ENCODE measurements at regions not wholly inside any gene's neighbourhood (a gene's known extent, or its start where the extent isn't known, plus 50 kb on each side); places are given as distances from the start of the nearest gene placed in this dataset.

DNA sequence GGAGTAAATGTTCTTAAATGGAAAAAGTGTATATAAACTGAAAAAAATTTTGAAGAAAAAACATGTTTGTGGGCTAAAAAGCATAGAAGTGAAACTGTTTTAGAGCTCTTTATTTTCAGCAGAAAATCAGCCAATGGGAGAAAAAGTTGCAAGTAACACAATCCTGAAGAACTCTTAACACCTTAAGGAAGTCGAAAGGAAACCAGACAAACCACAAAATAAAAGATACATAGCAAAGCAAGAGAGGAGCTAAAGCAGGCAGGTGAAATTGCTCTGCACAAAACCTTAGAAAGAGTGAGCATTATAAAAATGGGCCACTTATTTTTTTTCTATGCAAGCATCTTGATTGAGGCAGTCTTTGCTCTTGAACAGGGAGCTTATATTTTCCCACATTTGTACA, 300.5 kb downstream of the RAP2B start:
- DNase-seq (ENCODE audit: low spot score): no peak
- H3K4me1 ChIP-seq (ENCODE audit: insufficient read depth, low read length, poor library complexity, severe bottlenecking): peaks cover 6% of the 10 kb centered on the region
- H3K79me2 ChIP-seq (ENCODE audit: insufficient read depth, low read depth, low read length): no peaks in the 10 kb centered on the region
- POLR2A ChIA-PET: interaction anchor here (0.9 to 1.1 kb wide), 2 partner anchors 28 to 303 kb away, joined by 3 read pairs; no protein-coding TSS in a partner anchor
- no peak overlapping the region for H2AFZ ChIP-seq (ENCODE audit: low read length)
- no peak overlapping the region for H3K27ac ChIP-seq (ENCODE audit: low read depth, low read length, poor library complexity, severe bottlenecking)
- no TSS peak for BruUV-seq (replicated peaks)
- H4K20me1 ChIP-seq (ENCODE audit: insufficient read depth, low read length): no peaks in the 10 kb centered on the region
- H3K36me3 ChIP-seq (ENCODE audit: insufficient read depth, low read length): no peaks in the 10 kb centered on the region
- no peak overlapping the region for H3K4me3 ChIP-seq (ENCODE audit: low read depth, low read length, poor library complexity, severe bottlenecking)
- TF ChIP-seq, protein P1, sequence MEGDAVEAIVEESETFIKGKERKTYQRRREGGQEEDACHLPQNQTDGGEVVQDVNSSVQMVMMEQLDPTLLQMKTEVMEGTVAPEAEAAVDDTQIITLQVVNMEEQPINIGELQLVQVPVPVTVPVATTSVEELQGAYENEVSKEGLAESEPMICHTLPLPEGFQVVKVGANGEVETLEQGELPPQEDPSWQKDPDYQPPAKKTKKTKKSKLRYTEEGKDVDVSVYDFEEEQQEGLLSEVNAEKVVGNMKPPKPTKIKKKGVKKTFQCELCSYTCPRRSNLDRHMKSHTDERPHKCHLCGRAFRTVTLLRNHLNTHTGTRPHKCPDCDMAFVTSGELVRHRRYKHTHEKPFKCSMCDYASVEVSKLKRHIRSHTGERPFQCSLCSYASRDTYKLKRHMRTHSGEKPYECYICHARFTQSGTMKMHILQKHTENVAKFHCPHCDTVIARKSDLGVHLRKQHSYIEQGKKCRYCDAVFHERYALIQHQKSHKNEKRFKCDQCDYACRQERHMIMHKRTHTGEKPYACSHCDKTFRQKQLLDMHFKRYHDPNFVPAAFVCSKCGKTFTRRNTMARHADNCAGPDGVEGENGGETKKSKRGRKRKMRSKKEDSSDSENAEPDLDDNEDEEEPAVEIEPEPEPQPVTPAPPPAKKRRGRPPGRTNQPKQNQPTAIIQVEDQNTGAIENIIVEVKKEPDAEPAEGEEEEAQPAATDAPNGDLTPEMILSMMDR (conservative IDR thresholded peaks at IDR 0.05; ENCODE audit: low read length): no peak
- no peak for TF ChIP-seq EZH2phosphoT487 (IDR thresholded peaks at IDR 0.05; ENCODE audit: borderline replicate concordance, low read depth, low read length)
- intact Hi-C loops (cut with micrococcal nuclease; ENCODE audit: unreplicated experiment): no loop called here
- H3K9me2 ChIP-seq (ENCODE audit: insufficient read depth, low read length): no peaks in the 10 kb centered on the region
- H3K4me2 ChIP-seq (ENCODE audit: low read length): no peak overlapping the region
- CTCF ChIA-PET (ENCODE audit: unreplicated experiment): no interaction called here
- H3K9me3 ChIP-seq (ENCODE audit: low read length): no peaks in the 10 kb centered on the region

DNA sequence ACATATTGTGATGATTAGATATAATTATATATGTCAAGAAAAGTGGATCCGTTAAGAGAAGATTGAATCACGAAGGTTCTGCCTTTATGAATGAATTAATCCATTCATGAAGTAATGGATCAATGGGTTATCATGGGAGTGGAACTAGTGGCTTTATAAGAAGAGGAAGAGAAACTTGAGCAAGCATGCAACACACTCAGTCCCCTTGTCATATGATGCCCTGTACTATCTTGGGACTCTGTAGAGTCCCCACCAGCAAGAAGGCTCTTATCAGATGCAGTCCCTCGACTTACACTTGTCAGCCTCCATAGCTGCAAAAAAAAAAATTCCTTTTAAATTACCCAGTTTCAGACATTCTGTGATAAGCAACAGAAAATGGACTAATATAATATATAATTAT, 301.9 kb downstream of the RAP2B start:
- DNase-seq (ENCODE audit: low spot score): peak; percentile 33
- no peak overlapping the region for H2AFZ ChIP-seq (ENCODE audit: low read length)
- H3K4me1 ChIP-seq (ENCODE audit: insufficient read depth, low read length, poor library complexity, severe bottlenecking): peaks cover 6% of the 10 kb centered on the region
- TF ChIP-seq, protein P1 (conservative IDR thresholded peaks at IDR 0.05; ENCODE audit: low read length): no peak
- no peak for TF ChIP-seq EZH2phosphoT487 (IDR thresholded peaks at IDR 0.05; ENCODE audit: borderline replicate concordance, low read depth, low read length)
- H3K79me2 ChIP-seq (ENCODE audit: insufficient read depth, low read depth, low read length): no peaks in the 10 kb centered on the region
- H3K9me2 ChIP-seq (ENCODE audit: insufficient read depth, low read length): no peaks in the 10 kb centered on the region
- ChIA-PET CTCF (ENCODE audit: unreplicated experiment) (no interaction called here), POLR2A (interaction anchor here (0.7 kb wide), 1 partner anchor 622 kb away, joined by 3 read pairs; no protein-coding TSS in a partner anchor)
- no peaks in the 10 kb centered on the region for H3K9me3 ChIP-seq (ENCODE audit: low read length)
- intact Hi-C loops (cut with micrococcal nuclease; ENCODE audit: unreplicated experiment): no loop called here
- H3K36me3 ChIP-seq (ENCODE audit: insufficient read depth, low read length): no peaks in the 10 kb centered on the region
- H4K20me1 ChIP-seq (ENCODE audit: insufficient read depth, low read length): no peaks in the 10 kb centered on the region
- BruUV-seq (replicated peaks): no TSS peak
- H3K27ac ChIP-seq (ENCODE audit: low read depth, low read length, poor library complexity, severe bottlenecking): no peak overlapping the region
- H3K4me3 ChIP-seq (ENCODE audit: low read depth, low read length, poor library complexity, severe bottlenecking): no peak overlapping the region
- no peak overlapping the region for H3K4me2 ChIP-seq (ENCODE audit: low read length)

GRCh38 chr3:153469162-153469561, 307.1 kb downstream of the RAP2B start:
- POLR2A ChIA-PET: interaction anchor here (0.6 kb wide), 1 partner anchor 34 kb away, joined by 3 read pairs; no protein-coding TSS in a partner anchor
- CTCF ChIA-PET (ENCODE audit: unreplicated experiment): no interaction called here
- intact Hi-C loops (cut with micrococcal nuclease; ENCODE audit: unreplicated experiment): no loop called here
- Histone ChIP-seq H3K9me2 (ENCODE audit: insufficient read depth, low read length) (no peaks in the 10 kb centered on the region), H3K79me2 (ENCODE audit: insufficient read depth, low read depth, low read length) (no peaks in the 10 kb centered on the region), H3K4me2 (ENCODE audit: low read length) (no peak overlapping the region), H3K4me1 (ENCODE audit: insufficient read depth, low read length, poor library complexity, severe bottlenecking) (peaks cover 2% of the 10 kb centered on the region), H4K20me1 (ENCODE audit: insufficient read depth, low read length) (no peaks in the 10 kb centered on the region), H3K27ac (ENCODE audit: low read depth, low read length, poor library complexity, severe bottlenecking) (no peak overlapping the region), H3K4me3 (ENCODE audit: low read depth, low read length, poor library complexity, severe bottlenecking) (no peak overlapping the region), H3K36me3 (ENCODE audit: insufficient read depth, low read length) (no peaks in the 10 kb centered on the region), H3K9me3 (ENCODE audit: low read length) (no peaks in the 10 kb centered on the region), H2AFZ (ENCODE audit: low read length) (no peak overlapping the region)
- no TSS peak for BruUV-seq (replicated peaks)
- DNase-seq (ENCODE audit: low spot score): no peak
- TF ChIP-seq, protein P1 (conservative IDR thresholded peaks at IDR 0.05; ENCODE audit: low read length): no peak
- TF ChIP-seq EZH2phosphoT487 (IDR thresholded peaks at IDR 0.05; ENCODE audit: borderline replicate concordance, low read depth, low read length): no peak
